ENCODE measurements at regions not wholly inside any gene's neighbourhood (a gene's known extent, or its start where the extent isn't known, plus 50 kb on each side); places are given as distances from the start of the nearest gene placed in this dataset.

DNA sequence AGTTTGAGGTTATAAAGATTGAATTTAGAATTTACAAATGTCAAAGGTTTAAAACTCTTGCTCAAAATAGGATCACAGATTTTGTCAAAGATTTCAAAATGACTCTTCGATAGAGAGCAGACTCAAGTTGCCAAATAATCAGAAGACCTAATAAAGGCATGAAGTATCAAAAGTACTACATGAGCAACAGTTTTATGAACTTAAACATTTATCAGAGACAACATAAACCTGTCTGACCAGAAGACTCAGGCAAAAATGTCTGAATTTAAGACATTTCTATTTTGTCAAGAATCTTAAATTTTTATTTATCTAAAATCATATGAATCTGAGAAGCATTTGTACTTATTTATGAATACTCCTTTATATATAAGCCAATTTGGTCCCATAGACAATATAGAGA, 330.9 kb downstream of the PTPRU start (continued):
- TF ChIP-seq ZKSCAN5 (CRISPR knock-in tag; IDR thresholded peaks at IDR 0.05) = no peak

DNA sequence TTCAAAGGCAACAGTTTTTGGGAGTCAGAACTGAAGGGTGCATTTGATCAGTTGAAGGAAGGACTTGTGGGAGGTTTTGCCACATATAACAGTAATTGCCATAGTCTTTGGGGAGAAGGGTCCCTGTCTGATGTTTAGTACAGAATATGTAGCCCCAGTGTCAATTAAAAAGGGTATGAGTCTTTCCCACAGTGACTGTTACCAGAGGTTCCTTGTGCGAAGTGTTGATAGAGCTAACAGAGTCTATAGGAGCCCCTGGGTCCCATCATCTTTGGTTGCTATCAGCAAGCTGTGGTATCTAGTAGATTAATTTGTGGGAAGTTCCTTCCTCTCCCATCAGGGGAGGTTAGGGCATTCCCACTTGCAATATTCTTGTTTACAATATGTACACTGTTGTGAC, 329.2 kb downstream of the PTPRU start:
- peaks cover 55% of the 10 kb centered on the region for H3K9me3 ChIP-seq (ENCODE audit: low read length)
- no peaks in the 10 kb centered on the region for H3K36me3 ChIP-seq (replicated peaks in 1 of 2; ENCODE audit: control insufficient read depth in 1 of 2, insufficient read depth in 2 of 2, low read length in 2 of 2)
- in situ Hi-C loops (cut with HindIII; ENCODE audit: extremely low pct_ligation_motif_present, low pct_unique_long_range_greater_than_20kb) (no loop called here), intact Hi-C loops (cut with micrococcal nuclease; ENCODE audit: unreplicated experiment) (no loop called here)
- no peak for ATAC-seq
- H3K27me3 ChIP-seq (ENCODE audit: control insufficient read depth in 1 of 2, insufficient read depth in 2 of 2, low read length in 2 of 2) = no peaks in the 10 kb centered on the region
- H2AFZ ChIP-seq (ENCODE audit: low read length) = no peak overlapping the region
- H3K4me1 ChIP-seq (ENCODE audit: insufficient read depth, low read length) = no peaks in the 10 kb centered on the region
- no peaks in the 10 kb centered on the region for H3K79me2 ChIP-seq (ENCODE audit: insufficient read depth, low read length)
- no peak overlapping the region for H3K9ac ChIP-seq (ENCODE audit: insufficient read depth, low read depth, low read length)
- DNase-seq (ENCODE audit: low spot score) = no peak
- ChIA-PET POLR2A (no interaction called here), CTCF (ENCODE audit: low intra/inter-chr PET ratio, low total read pairs) (no interaction called here)
- TF ChIP-seq, protein P1, sequence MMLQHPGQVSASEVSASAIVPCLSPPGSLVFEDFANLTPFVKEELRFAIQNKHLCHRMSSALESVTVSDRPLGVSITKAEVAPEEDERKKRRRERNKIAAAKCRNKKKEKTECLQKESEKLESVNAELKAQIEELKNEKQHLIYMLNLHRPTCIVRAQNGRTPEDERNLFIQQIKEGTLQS (CRISPR knock-in tag; IDR thresholded peaks at IDR 0.05) = no peak
- TF ChIP-seq ZNF10 (CRISPR knock-in tag; IDR thresholded peaks at IDR 0.05; ENCODE audit: borderline replicate concordance, low read depth) (no peak), SRSF4 (IDR thresholded peaks at IDR 0.05; ENCODE audit: low read depth, low read length, poor library complexity, severe bottlenecking) (no peak), ZNF101 (CRISPR knock-in tag; IDR thresholded peaks at IDR 0.05; ENCODE audit: borderline replicate concordance, low read depth) (peak; percentile 82; the same call in 1 of the 2 replicates), AGO1 (IDR thresholded peaks at IDR 0.05; ENCODE audit: low read depth, low read length, poor library complexity, severe bottlenecking) (no peak), ZSCAN25 (CRISPR knock-in tag; IDR thresholded peaks at IDR 0.05) (no peak)
- H3K27ac ChIP-seq (ENCODE audit: extremely low read length, insufficient read depth, low read length) = no peak overlapping the region
- 29% methylated on average over 1 of the region's 1 CpG for WGBS (ENCODE audit: low lambda C conversion rate)
- no peak overlapping the region for H3K4me3 ChIP-seq (replicated peaks in 1 of 3; ENCODE audit: insufficient read depth in 1 of 3, low read depth in 2 of 3, low read length in 3 of 3)
- no peak overlapping the region for H3K4me2 ChIP-seq (ENCODE audit: low read depth, low read length)
- FAIRE-seq = no peak
- no TSS peak for BruUV-seq (replicated peaks)
- no peaks in the 10 kb centered on the region for H4K20me1 ChIP-seq (ENCODE audit: insufficient read depth, low read length)

DNA sequence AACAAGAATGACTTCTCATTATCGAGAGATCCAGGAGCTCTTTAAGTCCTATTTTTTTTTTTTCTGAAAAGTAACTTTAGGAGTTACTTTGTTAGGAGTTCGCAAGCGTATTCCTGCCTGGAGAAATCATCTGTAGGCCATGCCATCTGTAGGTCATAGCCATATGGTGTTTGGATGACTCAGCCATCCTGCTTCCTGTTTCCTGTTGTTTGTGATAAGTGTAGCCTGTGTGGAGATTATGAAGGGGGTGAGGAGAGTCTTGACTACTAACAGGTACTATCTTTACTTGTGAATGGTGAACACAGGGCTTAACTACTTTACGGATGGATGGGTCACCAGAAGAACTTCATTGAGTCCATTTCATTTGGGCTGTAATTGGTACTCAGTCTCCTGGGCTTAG, 327.2 kb downstream of the PTPRU start:
- DNase-seq (ENCODE audit: low spot score) (no peak), FAIRE-seq (no peak), ATAC-seq (no peak)
- Histone ChIP-seq H3K4me1 (ENCODE audit: insufficient read depth, low read length) (no peaks in the 10 kb centered on the region), H3K79me2 (ENCODE audit: insufficient read depth, low read length) (no peaks in the 10 kb centered on the region), H4K20me1 (ENCODE audit: insufficient read depth, low read length) (no peaks in the 10 kb centered on the region), H3K27me3 (ENCODE audit: control insufficient read depth in 1 of 2, insufficient read depth in 2 of 2, low read length in 2 of 2) (no peaks in the 10 kb centered on the region), H3K27ac (ENCODE audit: extremely low read length, insufficient read depth, low read length) (no peak overlapping the region), H3K4me2 (ENCODE audit: low read depth, low read length) (no peak overlapping the region), H3K4me3 (replicated peaks in 1 of 3; ENCODE audit: insufficient read depth in 1 of 3, low read depth in 2 of 3, low read length in 3 of 3) (no peak overlapping the region), H3K36me3 (replicated peaks in 1 of 2; ENCODE audit: control insufficient read depth in 1 of 2, insufficient read depth in 2 of 2, low read length in 2 of 2) (no peaks in the 10 kb centered on the region), H3K9ac (ENCODE audit: insufficient read depth, low read depth, low read length) (no peak overlapping the region), H2AFZ (ENCODE audit: low read length) (no peak overlapping the region), H3K9me3 (ENCODE audit: low read length) (peaks cover 55% of the 10 kb centered on the region)
- POLR2A ChIA-PET = no interaction called here
- 25% methylated on average over 4 of the region's 4 CpGs for WGBS (ENCODE audit: low lambda C conversion rate)
- in situ Hi-C loops (cut with HindIII; ENCODE audit: extremely low pct_ligation_motif_present, low pct_unique_long_range_greater_than_20kb) = no loop called here
- CTCF ChIA-PET (ENCODE audit: low intra/inter-chr PET ratio, low total read pairs) = no interaction called here
- intact Hi-C loops (cut with micrococcal nuclease; ENCODE audit: unreplicated experiment) = no loop called here
- no TSS peak for BruUV-seq (replicated peaks)
- TF ChIP-seq, protein P2, sequence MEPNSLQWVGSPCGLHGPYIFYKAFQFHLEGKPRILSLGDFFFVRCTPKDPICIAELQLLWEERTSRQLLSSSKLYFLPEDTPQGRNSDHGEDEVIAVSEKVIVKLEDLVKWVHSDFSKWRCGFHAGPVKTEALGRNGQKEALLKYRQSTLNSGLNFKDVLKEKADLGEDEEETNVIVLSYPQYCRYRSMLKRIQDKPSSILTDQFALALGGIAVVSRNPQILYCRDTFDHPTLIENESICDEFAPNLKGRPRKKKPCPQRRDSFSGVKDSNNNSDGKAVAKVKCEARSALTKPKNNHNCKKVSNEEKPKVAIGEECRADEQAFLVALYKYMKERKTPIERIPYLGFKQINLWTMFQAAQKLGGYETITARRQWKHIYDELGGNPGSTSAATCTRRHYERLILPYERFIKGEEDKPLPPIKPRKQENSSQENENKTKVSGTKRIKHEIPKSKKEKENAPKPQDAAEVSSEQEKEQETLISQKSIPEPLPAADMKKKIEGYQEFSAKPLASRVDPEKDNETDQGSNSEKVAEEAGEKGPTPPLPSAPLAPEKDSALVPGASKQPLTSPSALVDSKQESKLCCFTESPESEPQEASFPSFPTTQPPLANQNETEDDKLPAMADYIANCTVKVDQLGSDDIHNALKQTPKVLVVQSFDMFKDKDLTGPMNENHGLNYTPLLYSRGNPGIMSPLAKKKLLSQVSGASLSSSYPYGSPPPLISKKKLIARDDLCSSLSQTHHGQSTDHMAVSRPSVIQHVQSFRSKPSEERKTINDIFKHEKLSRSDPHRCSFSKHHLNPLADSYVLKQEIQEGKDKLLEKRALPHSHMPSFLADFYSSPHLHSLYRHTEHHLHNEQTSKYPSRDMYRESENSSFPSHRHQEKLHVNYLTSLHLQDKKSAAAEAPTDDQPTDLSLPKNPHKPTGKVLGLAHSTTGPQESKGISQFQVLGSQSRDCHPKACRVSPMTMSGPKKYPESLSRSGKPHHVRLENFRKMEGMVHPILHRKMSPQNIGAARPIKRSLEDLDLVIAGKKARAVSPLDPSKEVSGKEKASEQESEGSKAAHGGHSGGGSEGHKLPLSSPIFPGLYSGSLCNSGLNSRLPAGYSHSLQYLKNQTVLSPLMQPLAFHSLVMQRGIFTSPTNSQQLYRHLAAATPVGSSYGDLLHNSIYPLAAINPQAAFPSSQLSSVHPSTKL (CRISPR knock-in tag; IDR thresholded peaks at IDR 0.05) = no peak
- TF ChIP-seq ZNF225 (CRISPR knock-in tag; IDR thresholded peaks at IDR 0.05) (no peak), ZNF263 (CRISPR knock-in tag; IDR thresholded peaks at IDR 0.05) (no peak)
- TF ChIP-seq, protein P3, sequence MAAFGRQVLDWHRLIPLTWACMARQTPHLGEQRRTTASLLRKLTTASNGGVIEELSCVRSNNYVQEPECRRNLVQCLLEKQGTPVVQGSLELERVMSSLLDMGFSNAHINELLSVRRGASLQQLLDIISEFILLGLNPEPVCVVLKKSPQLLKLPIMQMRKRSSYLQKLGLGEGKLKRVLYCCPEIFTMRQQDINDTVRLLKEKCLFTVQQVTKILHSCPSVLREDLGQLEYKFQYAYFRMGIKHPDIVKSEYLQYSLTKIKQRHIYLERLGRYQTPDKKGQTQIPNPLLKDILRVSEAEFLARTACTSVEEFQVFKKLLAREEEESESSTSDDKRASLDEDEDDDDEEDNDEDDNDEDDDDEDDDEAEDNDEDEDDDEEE (CRISPR knock-in tag; IDR thresholded peaks at IDR 0.05) = no peak
- TF ChIP-seq, protein P4, sequence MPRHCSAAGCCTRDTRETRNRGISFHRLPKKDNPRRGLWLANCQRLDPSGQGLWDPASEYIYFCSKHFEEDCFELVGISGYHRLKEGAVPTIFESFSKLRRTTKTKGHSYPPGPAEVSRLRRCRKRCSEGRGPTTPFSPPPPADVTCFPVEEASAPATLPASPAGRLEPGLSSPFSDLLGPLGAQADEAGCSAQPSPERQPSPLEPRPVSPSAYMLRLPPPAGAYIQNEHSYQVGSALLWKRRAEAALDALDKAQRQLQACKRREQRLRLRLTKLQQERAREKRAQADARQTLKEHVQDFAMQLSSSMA (CRISPR knock-in tag; IDR thresholded peaks at IDR 0.05) = no peak
